HepG2 (cell line): ENCODE measurements at regions not wholly inside any gene's neighbourhood (a gene's known extent, or its start where the extent isn't known, plus 50 kb on each side); places are given as distances from the start of the nearest gene placed in this dataset.

Experiments
- ISX ChIP-seq: sonication (generic); formaldehyde crosslinking; conservative IDR thresholded peaks from 2 replicates; pipeline ENCODE4 v1.5.0; 2020; ENCODE audit warnings: missing genetic modification reagents
- NCOA1 ChIP-seq: sonication (generic); formaldehyde crosslinking; IDR thresholded peaks from 2 replicates; pipeline ENCODE4 v1.9.0; 2021; ENCODE audit warnings: missing genetic modification reagents
- TCF12 ChIP-seq, 2 experiments: fragments of 450-650 bp in 1 of 2; sonication (generic) in 1 of 2; formaldehyde crosslinking in 1 of 2; IDR thresholded peaks; 2 replicates each; pipeline versions ENCODE4 v1.6.1 to v1.8.0; 2017 to 2022; ENCODE audit warnings: antibody characterized with exemption in 1 of 2, mild to moderate bottlenecking in 1 of 2, missing genetic modification reagents in 1 of 2, moderate library complexity in 1 of 2
- TF ChIP-seq, protein P1 (sequence below): sonication (generic); formaldehyde crosslinking; IDR thresholded peaks from 2 replicates; pipeline ENCODE4 v1.5.0; 2020; ENCODE audit warnings: mild to moderate bottlenecking, missing genetic modification reagents, moderate library complexity
- TF ChIP-seq, protein P2 (sequence below): sonication (generic); formaldehyde crosslinking; IDR thresholded peaks from 2 replicates; pipeline ENCODE4 v1.4.0; 2020; ENCODE audit warnings: mild to moderate bottlenecking, low read depth, missing genetic modification reagents

DNA sequence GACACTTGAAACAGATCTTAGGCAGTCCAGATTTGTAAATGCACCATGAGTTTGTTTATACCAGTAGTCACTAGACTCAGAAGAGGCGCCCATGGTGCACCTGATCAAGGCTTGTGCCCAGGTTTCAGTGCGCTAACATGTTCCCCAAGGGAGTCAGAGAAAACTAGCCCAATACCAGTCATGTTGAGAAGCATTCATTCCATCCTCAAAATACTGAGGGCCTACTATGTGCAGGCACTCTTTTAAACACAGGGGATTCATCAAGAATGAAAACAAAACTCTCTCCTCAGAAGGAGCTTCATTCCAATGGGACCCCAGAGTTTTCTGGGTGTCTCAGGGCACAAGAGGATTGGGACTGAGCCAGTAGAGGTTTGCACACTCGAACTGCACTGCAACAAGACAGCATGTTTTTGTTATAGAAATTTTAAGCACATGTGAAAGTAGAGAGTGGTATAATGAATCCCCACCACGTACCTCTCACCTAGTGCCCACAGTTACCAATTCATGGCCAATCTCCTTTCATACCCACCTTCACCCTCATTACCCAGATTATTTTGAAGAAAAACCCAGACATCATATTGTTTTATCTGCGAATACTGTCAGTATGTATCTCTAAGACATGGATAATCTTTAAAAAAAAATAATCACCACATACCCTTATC is 55.0 kb upstream of the ARID5B start:
- TF ChIP-seq ISX (no peak), NCOA1 (CRISPR knock-in tag) (no peak), TCF12 (IDR thresholded peaks at IDR 0.05) (no peak), TCF12 (CRISPR knock-in tag; IDR thresholded peaks at IDR 0.05) (no peak)
- TF ChIP-seq, protein P1, sequence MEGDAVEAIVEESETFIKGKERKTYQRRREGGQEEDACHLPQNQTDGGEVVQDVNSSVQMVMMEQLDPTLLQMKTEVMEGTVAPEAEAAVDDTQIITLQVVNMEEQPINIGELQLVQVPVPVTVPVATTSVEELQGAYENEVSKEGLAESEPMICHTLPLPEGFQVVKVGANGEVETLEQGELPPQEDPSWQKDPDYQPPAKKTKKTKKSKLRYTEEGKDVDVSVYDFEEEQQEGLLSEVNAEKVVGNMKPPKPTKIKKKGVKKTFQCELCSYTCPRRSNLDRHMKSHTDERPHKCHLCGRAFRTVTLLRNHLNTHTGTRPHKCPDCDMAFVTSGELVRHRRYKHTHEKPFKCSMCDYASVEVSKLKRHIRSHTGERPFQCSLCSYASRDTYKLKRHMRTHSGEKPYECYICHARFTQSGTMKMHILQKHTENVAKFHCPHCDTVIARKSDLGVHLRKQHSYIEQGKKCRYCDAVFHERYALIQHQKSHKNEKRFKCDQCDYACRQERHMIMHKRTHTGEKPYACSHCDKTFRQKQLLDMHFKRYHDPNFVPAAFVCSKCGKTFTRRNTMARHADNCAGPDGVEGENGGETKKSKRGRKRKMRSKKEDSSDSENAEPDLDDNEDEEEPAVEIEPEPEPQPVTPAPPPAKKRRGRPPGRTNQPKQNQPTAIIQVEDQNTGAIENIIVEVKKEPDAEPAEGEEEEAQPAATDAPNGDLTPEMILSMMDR (CRISPR knock-in tag), result no peak
- TF ChIP-seq, protein P2, sequence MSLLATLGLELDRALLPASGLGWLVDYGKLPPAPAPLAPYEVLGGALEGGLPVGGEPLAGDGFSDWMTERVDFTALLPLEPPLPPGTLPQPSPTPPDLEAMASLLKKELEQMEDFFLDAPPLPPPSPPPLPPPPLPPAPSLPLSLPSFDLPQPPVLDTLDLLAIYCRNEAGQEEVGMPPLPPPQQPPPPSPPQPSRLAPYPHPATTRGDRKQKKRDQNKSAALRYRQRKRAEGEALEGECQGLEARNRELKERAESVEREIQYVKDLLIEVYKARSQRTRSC, result no peak
